ENCODE measurements at regions not wholly inside any gene's neighbourhood (a gene's known extent, or its start where the extent isn't known, plus 50 kb on each side); places are given as distances from the start of the nearest gene placed in this dataset.

- Histone ChIP-seq H2BK120ac (ENCODE audit: low read depth, low read length, poor library complexity, severe bottlenecking) (no peak overlapping the region), H4K91ac (ENCODE audit: insufficient read length, low read depth, low read length) (no peak overlapping the region), H2BK15ac (ENCODE audit: low read depth, low read length) (no peak overlapping the region), H3K4me1 (ENCODE audit: insufficient read depth, low read length) (no peaks in the 10 kb centered on the region), H2AFZ (ENCODE audit: low read length) (no peak overlapping the region), H2BK20ac (ENCODE audit: low read depth, low read length, poor library complexity, severe bottlenecking) (no peak overlapping the region), H3K23ac (ENCODE audit: insufficient read length, low read depth, low read length) (no peak overlapping the region), H3T11ph (ENCODE audit: low read length) (no peak overlapping the region), H3K9me3 (ENCODE audit: control insufficient read depth, low read depth, low read length) (peaks cover 58% of the 10 kb centered on the region), H3K79me1 (ENCODE audit: insufficient read depth, low read depth, low read length, poor library complexity, severe bottlenecking) (no peaks in the 10 kb centered on the region), H3K9ac (ENCODE audit: extremely low read depth, insufficient read length, low read length) (no peak overlapping the region), H4K8ac (replicated peaks; ENCODE audit: insufficient read length, low read depth, low read length) (no peak overlapping the region), H3K23me2 (ENCODE audit: insufficient read length, low read depth, low read length, poor library complexity, severe bottlenecking) (no peaks in the 10 kb centered on the region), H2BK5ac (ENCODE audit: insufficient read length, low read length) (no peak overlapping the region), H3K4me2 (ENCODE audit: insufficient read depth, insufficient read length, low read length) (no peak overlapping the region), H2AK5ac (ENCODE audit: insufficient read length, low read length) (no peak overlapping the region), H3K27ac (ENCODE audit: insufficient read length, low read depth, low read length) (no peak overlapping the region), H3K56ac (ENCODE audit: insufficient read length, low read depth, low read length) (no peak overlapping the region), H3K79me2 (ENCODE audit: insufficient read depth, low read length) (no peaks in the 10 kb centered on the region), H3K4ac (ENCODE audit: low read depth, low read length) (no peak overlapping the region), H3K14ac (ENCODE audit: insufficient read depth, low read length) (no peak overlapping the region), H3K18ac (ENCODE audit: insufficient read length, low read depth, low read length) (no peak overlapping the region), H4K5ac (ENCODE audit: insufficient read length, low read depth, low read length) (no peak overlapping the region), H2BK12ac (ENCODE audit: insufficient read length, low read depth, low read length) (no peak overlapping the region), H3K27me3 (ENCODE audit: insufficient read depth, low read length) (no peaks in the 10 kb centered on the region), H4K20me1 (ENCODE audit: control insufficient read depth, insufficient read depth, insufficient read length) (no peaks in the 10 kb centered on the region)
- TF ChIP-seq CTCF (conservative IDR thresholded peaks at IDR 0.05), result no peak
- Mint-ChIP-seq H3K36me3 (ENCODE audit: insufficient read depth in 1 of 3, low read depth in 3 of 3) (peaks cover 10 to 27% (median 12%) of the 10 kb centered on the region in 3 experiments; a peak in 6 of 7 replicates), H3K4me3 (no peak overlapping the region; a peak in 1 of 5 replicates), H3K27ac (no peak overlapping the region), H3K4me1 (no peaks in the 10 kb centered on the region), H3K27me3 (ENCODE audit: low read depth) (no peaks in the 10 kb centered on the region; the same call in 1 of the 2 replicates), H3K9me3 (peaks cover 85 to 89% of the 10 kb centered on the region in 2 experiments)
- DNase-seq, result no peak
- no CpG with 5 or more reads among the region's 11 CpGs for WGBS (ENCODE audit: extremely low coverage, insufficient read length, low lambda C conversion rate)
Measured at GRCh38 chr16:35255816-35256215, 1796.4 kb downstream of the TP53TG3F start.

Measured in H9 (cell line).